ENCODE measurements at regions not wholly inside any gene's neighbourhood (a gene's known extent, or its start where the extent isn't known, plus 50 kb on each side); places are given as distances from the start of the nearest gene placed in this dataset.
A peak's percentile ranks its signal among the peaks of the same experiment; 100 is the strongest.

DNA sequence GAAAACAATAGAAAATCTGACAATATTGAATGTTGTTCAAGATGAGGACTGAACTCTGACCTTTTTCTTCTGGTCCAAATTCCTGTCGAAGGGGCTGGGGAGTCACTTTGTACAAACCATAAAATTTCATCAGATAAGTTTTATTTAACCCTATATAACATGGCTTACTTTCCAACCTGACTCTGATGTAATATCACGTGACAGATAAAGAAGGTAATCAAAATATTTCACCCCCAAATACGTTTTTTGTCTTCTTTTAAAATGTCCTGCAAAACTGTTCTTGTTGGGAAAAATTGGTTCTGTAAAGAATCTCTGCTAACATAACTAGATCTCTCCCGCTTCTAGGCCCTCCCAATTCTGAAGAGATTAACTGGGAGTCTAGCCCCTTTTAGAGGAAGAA is 90.9 kb upstream of the MDFIC start:
- Histone ChIP-seq H3K9me3 (ENCODE audit: control insufficient read depth, low read length) (peaks cover 21% of the 10 kb centered on the region), H3K4me1 (ENCODE audit: control insufficient read depth, insufficient read depth, low read length) (peaks cover 5% of the 10 kb centered on the region), H3K27me3 (ENCODE audit: control insufficient read depth, insufficient read depth, low read length, poor library complexity, severe bottlenecking) (no peaks in the 10 kb centered on the region), H3K27ac (ENCODE audit: low read depth, low read length) (no peak overlapping the region), H3K9ac (ENCODE audit: extremely low read depth, low read length, poor library complexity, severe bottlenecking) (no peak overlapping the region), H3K36me3 (ENCODE audit: control insufficient read depth, insufficient read depth, low read length) (no peaks in the 10 kb centered on the region), H3K4me3 (ENCODE audit: low read length) (peak overlapping the region; percentile 44)
- no peak for DNase-seq
- TF ChIP-seq, protein P1, sequence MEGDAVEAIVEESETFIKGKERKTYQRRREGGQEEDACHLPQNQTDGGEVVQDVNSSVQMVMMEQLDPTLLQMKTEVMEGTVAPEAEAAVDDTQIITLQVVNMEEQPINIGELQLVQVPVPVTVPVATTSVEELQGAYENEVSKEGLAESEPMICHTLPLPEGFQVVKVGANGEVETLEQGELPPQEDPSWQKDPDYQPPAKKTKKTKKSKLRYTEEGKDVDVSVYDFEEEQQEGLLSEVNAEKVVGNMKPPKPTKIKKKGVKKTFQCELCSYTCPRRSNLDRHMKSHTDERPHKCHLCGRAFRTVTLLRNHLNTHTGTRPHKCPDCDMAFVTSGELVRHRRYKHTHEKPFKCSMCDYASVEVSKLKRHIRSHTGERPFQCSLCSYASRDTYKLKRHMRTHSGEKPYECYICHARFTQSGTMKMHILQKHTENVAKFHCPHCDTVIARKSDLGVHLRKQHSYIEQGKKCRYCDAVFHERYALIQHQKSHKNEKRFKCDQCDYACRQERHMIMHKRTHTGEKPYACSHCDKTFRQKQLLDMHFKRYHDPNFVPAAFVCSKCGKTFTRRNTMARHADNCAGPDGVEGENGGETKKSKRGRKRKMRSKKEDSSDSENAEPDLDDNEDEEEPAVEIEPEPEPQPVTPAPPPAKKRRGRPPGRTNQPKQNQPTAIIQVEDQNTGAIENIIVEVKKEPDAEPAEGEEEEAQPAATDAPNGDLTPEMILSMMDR (conservative IDR thresholded peaks at IDR 0.05): no peak
- WGBS, 2 experiments (ENCODE audit: insufficient coverage in 1 of 2, insufficient read length in 1 of 2): 86 to 98% methylated on average over 1 to 3 of the region's 4 CpGs
- H3K4me3 Mint-ChIP-seq: no peak overlapping the region
- H3K36me3 Mint-ChIP-seq (ENCODE audit: low read depth): peaks cover 11% of the 10 kb centered on the region
- H3K9me3 Mint-ChIP-seq: peaks cover 19% of the 10 kb centered on the region
- no peaks in the 10 kb centered on the region for H3K27me3 Mint-ChIP-seq (ENCODE audit: insufficient read depth)
- no peak overlapping the region for H3K27ac Mint-ChIP-seq
- peaks cover 11% of the 10 kb centered on the region for H3K4me1 Mint-ChIP-seq

DNA sequence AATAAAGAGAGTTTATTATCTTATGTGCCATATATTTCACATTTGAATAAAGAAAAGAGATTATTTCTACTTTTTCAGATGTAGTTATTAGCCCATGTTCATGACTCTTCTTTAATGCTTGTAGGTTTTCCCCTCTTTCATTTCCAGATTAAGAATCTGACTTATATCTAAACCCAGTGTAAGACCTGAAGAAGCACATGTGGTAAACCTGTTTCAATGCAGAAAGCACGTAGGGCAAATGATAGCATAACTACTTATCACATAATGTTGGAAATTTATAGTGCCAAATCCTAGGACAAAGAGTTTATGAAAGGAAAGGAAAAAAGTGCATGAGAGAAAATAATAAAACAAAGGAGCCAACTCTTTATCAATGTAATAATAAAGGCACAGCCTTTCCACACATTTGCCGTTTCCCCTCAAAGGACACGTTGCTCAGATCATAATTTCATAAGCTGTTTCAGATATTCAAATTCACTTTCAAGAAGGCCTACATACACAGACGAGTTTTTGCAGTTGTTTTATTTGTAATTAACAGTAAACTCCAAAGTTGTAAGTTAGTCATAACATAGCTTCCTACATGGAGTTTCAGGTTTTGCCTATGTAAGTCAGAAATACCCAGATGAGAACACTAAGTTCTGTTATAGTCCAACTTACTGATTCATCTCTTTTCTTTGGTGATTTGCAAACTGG is 88.8 kb upstream of the MDFIC start:
- Mint-ChIP-seq H3K9me3 (peaks cover 2% of the 10 kb centered on the region), H3K27ac (no peak overlapping the region), H3K27me3 (ENCODE audit: insufficient read depth) (no peaks in the 10 kb centered on the region), H3K4me1 (peaks cover 16% of the 10 kb centered on the region), H3K4me3 (no peak overlapping the region), H3K36me3 (ENCODE audit: low read depth) (no peaks in the 10 kb centered on the region)
- no peaks in the 10 kb centered on the region for H3K36me3 ChIP-seq (ENCODE audit: control insufficient read depth, insufficient read depth, low read length)
- H3K27ac ChIP-seq (ENCODE audit: low read depth, low read length): no peak overlapping the region
- no peak overlapping the region for H3K4me3 ChIP-seq (ENCODE audit: low read length)
- TF ChIP-seq, protein P1 (conservative IDR thresholded peaks at IDR 0.05): no peak
- WGBS, 2 experiments (ENCODE audit: insufficient coverage in 1 of 2, insufficient read length in 1 of 2): 94 to 100% methylated on average over 1 to 4 of the region's 4 CpGs
- H3K9me3 ChIP-seq (ENCODE audit: control insufficient read depth, low read length): peaks cover 6% of the 10 kb centered on the region
- DNase-seq: no peak
- H3K4me1 ChIP-seq (ENCODE audit: control insufficient read depth, insufficient read depth, low read length): peaks cover 5% of the 10 kb centered on the region
- H3K27me3 ChIP-seq (ENCODE audit: control insufficient read depth, insufficient read depth, low read length, poor library complexity, severe bottlenecking): no peaks in the 10 kb centered on the region
- no peak overlapping the region for H3K9ac ChIP-seq (ENCODE audit: extremely low read depth, low read length, poor library complexity, severe bottlenecking)

DNA sequence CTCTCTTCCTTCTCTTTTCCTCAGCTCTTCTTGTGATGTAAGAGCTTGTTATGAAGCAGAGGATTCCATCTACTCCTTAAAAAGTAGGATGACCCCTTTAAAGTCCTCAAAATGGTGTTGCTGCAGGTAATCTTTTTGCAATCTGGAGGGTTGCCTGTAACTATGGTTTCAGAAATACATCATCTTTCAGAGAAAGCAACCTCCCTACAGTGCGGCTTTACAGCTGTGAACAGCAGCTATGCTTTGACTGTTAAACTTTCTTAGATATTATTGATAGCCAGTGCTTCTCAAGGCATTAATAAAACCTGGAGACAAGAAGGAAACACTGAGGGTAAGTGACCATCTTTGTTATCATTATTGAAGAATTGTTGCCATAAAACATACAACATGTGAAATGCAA is 86.6 kb upstream of the MDFIC start:
- TF ChIP-seq, protein P1 (conservative IDR thresholded peaks at IDR 0.05): no peak
- Histone ChIP-seq H3K36me3 (ENCODE audit: control insufficient read depth, insufficient read depth, low read length) (no peaks in the 10 kb centered on the region), H3K27me3 (ENCODE audit: control insufficient read depth, insufficient read depth, low read length, poor library complexity, severe bottlenecking) (no peaks in the 10 kb centered on the region), H3K9me3 (ENCODE audit: control insufficient read depth, low read length) (no peaks in the 10 kb centered on the region), H3K4me3 (ENCODE audit: low read length) (no peak overlapping the region), H3K4me1 (ENCODE audit: control insufficient read depth, insufficient read depth, low read length) (peaks cover 5% of the 10 kb centered on the region), H3K27ac (ENCODE audit: low read depth, low read length) (no peak overlapping the region), H3K9ac (ENCODE audit: extremely low read depth, low read length, poor library complexity, severe bottlenecking) (no peak overlapping the region)
- H3K27ac Mint-ChIP-seq: no peak overlapping the region
- H3K27me3 Mint-ChIP-seq (ENCODE audit: insufficient read depth): no peaks in the 10 kb centered on the region
- WGBS, 2 experiments (ENCODE audit: insufficient coverage in 1 of 2, insufficient read length in 1 of 2): 94% methylated on average over 1 of the region's 1 CpG; no CpG with 5 or more reads in 1 of the 2 experiments
- DNase-seq: no peak
- H3K4me3 Mint-ChIP-seq: no peak overlapping the region
- peaks cover 16% of the 10 kb centered on the region for H3K4me1 Mint-ChIP-seq
- H3K9me3 Mint-ChIP-seq: no peaks in the 10 kb centered on the region
- no peaks in the 10 kb centered on the region for H3K36me3 Mint-ChIP-seq (ENCODE audit: low read depth)
